ENCODE measurements at regions not wholly inside any gene's neighbourhood (a gene's known extent, or its start where the extent isn't known, plus 50 kb on each side); places are given as distances from the start of the nearest gene placed in this dataset.
A peak's percentile ranks its signal among the peaks of the same experiment; 100 is the strongest.

DNA sequence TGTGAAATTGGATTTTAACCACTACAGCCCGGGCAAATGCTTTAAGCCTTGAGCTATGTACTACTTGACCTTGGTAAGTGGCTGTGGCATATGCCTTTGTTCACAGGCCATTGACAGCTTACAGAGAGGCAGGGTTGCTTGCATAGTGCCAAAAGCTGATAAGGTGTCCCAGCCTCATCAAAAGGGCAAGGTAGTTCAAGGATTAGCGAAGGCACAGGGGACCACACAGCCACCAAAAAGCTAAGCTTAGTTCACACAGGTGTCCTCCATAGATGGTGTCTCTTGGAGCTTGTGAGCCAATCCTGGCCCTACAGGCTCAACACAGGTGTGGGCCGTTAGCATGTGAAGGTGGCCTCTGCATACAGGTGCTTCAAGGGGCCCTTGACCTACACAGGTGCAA lies 86.8 kb downstream of the ZNF622 start:
- Histone ChIP-seq H3K4me1 (replicated peaks in 1 of 4; ENCODE audit: control insufficient read depth in 3 of 4, insufficient read depth in 4 of 4, low read length in 3 of 4) (no peaks in the 10 kb centered on the region), H3K4me3 (ENCODE audit: extremely low read depth in 1 of 4, insufficient read depth in 2 of 4, low read depth in 3 of 4, low read length in 4 of 4) (no peak overlapping the region), H3K27me3 (replicated peaks in 1 of 4; ENCODE audit: control insufficient read depth in 3 of 4, extremely low read depth in 1 of 4, insufficient read depth in 3 of 4, low read length in 3 of 4) (no peaks in the 10 kb centered on the region), H3K79me2 (ENCODE audit: control insufficient read depth in 1 of 2, insufficient read depth in 2 of 2, low read length in 2 of 2) (no peaks in the 10 kb centered on the region), H4K20me1 (replicated peaks in 1 of 2; ENCODE audit: control insufficient read depth in 1 of 2, insufficient read depth in 2 of 2, low read length in 2 of 2) (no peaks in the 10 kb centered on the region), H2BK15ac (ENCODE audit: low read length) (0 out of 2 replicates have a peak overlapping the region, but pooled peaks have one; percentile 14), H3K27ac (ENCODE audit: low read depth, low read length) (no peak overlapping the region), H2BK5ac (ENCODE audit: low read depth, low read length) (no peak overlapping the region), H4K91ac (replicated peaks; ENCODE audit: insufficient read length, low read length) (no peak overlapping the region), H2AFZ (ENCODE audit: low read length) (no peak overlapping the region), H3K14ac (ENCODE audit: insufficient read length) (no peak overlapping the region), H3K9me3 (ENCODE audit: insufficient read depth in 2 of 2, low read depth in 1 of 2, low read length in 1 of 2) (no peaks in the 10 kb centered on the region), H2AK5ac (ENCODE audit: low read depth, low read length) (no peak overlapping the region), H2BK120ac (replicated peaks; ENCODE audit: low read depth, low read length) (no peak overlapping the region), H4K5ac (ENCODE audit: insufficient read length, low read depth, low read length) (no peak overlapping the region), H3K4ac (replicated peaks; ENCODE audit: insufficient read length, low read depth, low read length) (no peak overlapping the region), H2BK20ac (ENCODE audit: low read length) (no peak overlapping the region), H3K18ac (ENCODE audit: extremely low read depth, low read length) (no peak overlapping the region), H4K8ac (ENCODE audit: extremely low read depth, insufficient read depth, low read length) (no peak overlapping the region), H3K79me1 (ENCODE audit: low read depth, low read length) (no peaks in the 10 kb centered on the region), H3K23me2 (ENCODE audit: low read depth, low read length) (peaks cover 3% of the 10 kb centered on the region; the same call in 1 of the 2 replicates), H3K4me2 (ENCODE audit: insufficient read depth in 1 of 2, low read depth in 2 of 2, low read length in 2 of 2) (no peak overlapping the region), H3K56ac (replicated peaks; ENCODE audit: insufficient read length, low read depth, low read length) (no peak overlapping the region), H3K36me3 (ENCODE audit: control insufficient read depth in 2 of 4, insufficient read depth in 4 of 4, low read length in 3 of 4) (no peaks in the 10 kb centered on the region), H3K9ac (replicated peaks in 1 of 4; ENCODE audit: extremely low read depth in 1 of 4, low read depth in 3 of 4, low read length in 3 of 4) (no peak overlapping the region), H3K23ac (ENCODE audit: insufficient read length) (no peak overlapping the region), H2BK12ac (ENCODE audit: low read depth, low read length) (no peak overlapping the region)
- CTCF ChIA-PET (ENCODE audit: partially characterized antibody): interaction anchor here (1.2 kb wide), 1 partner anchor 33 kb away, joined by 5 read pairs; no protein-coding TSS in a partner anchor
- no peak for FAIRE-seq
- 66% methylated on average over 3 of the region's 3 CpGs; no CpG with 5 or more reads in 1 of the 2 experiments for WGBS, 2 experiments (ENCODE audit: extremely low coverage in 1 of 2, insufficient coverage in 1 of 2, insufficient read length in 1 of 2, insufficient replicate concordance in 2 of 2, low coverage in 1 of 2, low lambda C conversion rate in 2 of 2, missing lambda C conversion rate in 1 of 2)
- no peak for DNase-seq (ENCODE audit: low read depth in 1 of 2, low spot score in 2 of 2)
- no peak for TF ChIP-seq TCF12 (IDR thresholded peaks at IDR 0.05; ENCODE audit: low read depth, low read length)
- no peak for TF ChIP-seq SRF (IDR thresholded peaks at IDR 0.05; ENCODE audit: low read depth, low read length)
- TF ChIP-seq FOSL1 (IDR thresholded peaks at IDR 0.05; ENCODE audit: insufficient read depth, low read depth, low read length): no peak
- TF ChIP-seq NANOG (IDR thresholded peaks at IDR 0.05; ENCODE audit: insufficient read depth, low read depth, low read length, poor library complexity, severe bottlenecking): no peak
- no peak for TF ChIP-seq ASH2L (IDR thresholded peaks at IDR 0.05; ENCODE audit: low read length)
- no peak for TF ChIP-seq BCL11A (IDR thresholded peaks at IDR 0.05; ENCODE audit: low read depth in 2 of 2, low read length in 2 of 2)
- no peak for TF ChIP-seq PHF8 (conservative IDR thresholded peaks at IDR 0.05; ENCODE audit: low read depth, low read length)
- TF ChIP-seq EP300 (IDR thresholded peaks at IDR 0.05; ENCODE audit: borderline replicate concordance in 1 of 2, low read depth in 2 of 2, low read length in 2 of 2): no peak
- no peak for TF ChIP-seq POU5F1 (IDR thresholded peaks at IDR 0.05; ENCODE audit: low read depth, low read length)
- TF ChIP-seq CBX8 (IDR thresholded peaks at IDR 0.05; ENCODE audit: borderline replicate concordance, low read depth, low read length): no peak
- TF ChIP-seq RFX5 (IDR thresholded peaks at IDR 0.05; ENCODE audit: borderline replicate concordance, low read depth, low read length): no peak
- TF ChIP-seq SP1 (IDR thresholded peaks at IDR 0.05; ENCODE audit: low read depth, low read length): no peak
- no peak for TF ChIP-seq NRF1 (IDR thresholded peaks at IDR 0.05; ENCODE audit: low read depth, low read length)
- no peak for TF ChIP-seq JUND (IDR thresholded peaks at IDR 0.05; ENCODE audit: low read length)
- POLR2A ChIA-PET (ENCODE audit: partially characterized antibody): no interaction called here
